Smooth muscle cell (in vitro differentiated cells): ENCODE measurements at regions not wholly inside any gene's neighbourhood (a gene's known extent, or its start where the extent isn't known, plus 50 kb on each side); places are given as distances from the start of the nearest gene placed in this dataset.

Experiments used
- DNase-seq: peaks from one replicate; lab custom pipeline; 2025; ENCODE audit not compliant: unreplicated experiment; lab: John Stamatoyannopoulos, UW
- H2AFZ ChIP-seq: fragments of 200-600 bp; sonication (generic); 2 replicates; pipeline ENCODE4 v1.6.0; 2016; ENCODE audit warnings: antibody characterized with exemption, low read depth, mild to moderate bottlenecking
- H3F3A ChIP-seq: fragments of 200-600 bp; sonication (generic); 2 replicates; pipeline ENCODE4 v1.6.0; 2017; ENCODE audit warnings: antibody characterized with exemption, low read depth
- H3K27ac ChIP-seq: fragments of 200-600 bp; sonication (generic); 2 replicates; pipeline ENCODE4 v1.5.1; 2016; ENCODE audit warnings: low read depth, mild to moderate bottlenecking
- H3K27me3 ChIP-seq: fragments of 200-600 bp; sonication (generic); 2 replicates; pipeline ENCODE4 v1.6.1; 2016; ENCODE audit warnings: low read depth, mild to moderate bottlenecking
- H3K36me3 ChIP-seq: fragments of 200-600 bp; sonication (generic); 2 replicates; pipeline ENCODE4 v1.5.1; 2016; ENCODE audit warnings: low read depth
- H3K4me1 ChIP-seq: fragments of 200-600 bp; sonication (generic); 2 replicates; pipeline ENCODE4 v1.5.1; 2016; ENCODE audit warnings: low read depth
- H3K4me2 ChIP-seq: fragments of 200-600 bp; sonication (generic); 2 replicates; pipeline ENCODE4 v1.6.0; 2016; ENCODE audit warnings: mild to moderate bottlenecking
- H3K4me3 ChIP-seq: fragments of 200-600 bp; sonication (generic); 2 replicates; pipeline ENCODE4 v1.5.1; 2016; ENCODE audit warnings: mild to moderate bottlenecking
- H3K79me2 ChIP-seq: fragments of 200-600 bp; sonication (generic); 2 replicates; pipeline ENCODE4 v1.6.0; 2016; ENCODE audit warnings: low read depth, mild to moderate bottlenecking
- H3K9ac ChIP-seq: fragments of 200-600 bp; sonication (generic); 2 replicates; pipeline ENCODE4 v1.6.0; 2016; ENCODE audit warnings: low read depth
- H3K9me3 ChIP-seq: fragments of 200-600 bp; sonication (generic); replicated peaks from 2 replicates; pipeline ENCODE4 v1.5.1; 2016; ENCODE audit warnings: low read depth
- H4K20me1 ChIP-seq: fragments of 200-600 bp; sonication (generic); 2 replicates; pipeline ENCODE4 v1.6.0; 2016; ENCODE audit warnings: low read depth
- WGBS: methylation state at CpG from one replicate; pipeline ENCODE4 v1.1.7; 2016; ENCODE audit warnings: low lambda C conversion rate; 5-methylcytosine and 5-hydroxymethylcytosine counted together
- TF ChIP-seq, protein P1 (sequence below): fragments of 200-600 bp; sonication (generic); IDR thresholded peaks from 2 replicates; pipeline ENCODE4 v1.5.1; 2017; ENCODE audit warnings: borderline replicate concordance, mild to moderate bottlenecking, antibody characterized with exemption; ENCODE audit not compliant: insufficient read depth, poor library complexity, severe bottlenecking

DNA sequence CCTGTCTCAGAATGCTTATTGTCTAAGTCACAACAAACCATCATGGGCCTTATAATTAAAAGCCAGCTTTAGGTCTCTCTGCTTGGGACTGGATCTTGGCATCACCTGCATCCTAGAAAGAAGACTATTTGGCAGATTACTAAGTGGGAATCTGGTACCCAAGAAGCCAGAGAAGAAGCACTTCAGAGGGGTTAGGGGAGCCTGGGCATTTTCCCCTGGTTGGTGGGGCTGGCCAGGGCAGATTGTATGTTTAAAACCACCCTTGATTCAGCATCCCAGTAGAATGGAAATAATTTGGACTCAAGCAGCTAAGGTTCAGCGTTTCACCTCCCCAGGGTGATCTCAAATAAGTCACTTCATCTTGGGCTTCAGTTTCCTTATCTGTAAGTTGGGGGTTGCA lies 193.7 kb downstream of the MIAT start:
- Histone ChIP-seq H3K9ac (no peak overlapping the region), H3K4me3 (no peak overlapping the region), H3K79me2 (no peaks in the 10 kb centered on the region), H3K36me3 (no peaks in the 10 kb centered on the region), H3F3A (no peaks in the 10 kb centered on the region), H3K4me2 (no peak overlapping the region), H2AFZ (no peak overlapping the region), H3K9me3 (no peaks in the 10 kb centered on the region), H3K27me3 (peaks cover 90% of the 10 kb centered on the region), H3K4me1 (no peaks in the 10 kb centered on the region), H3K27ac (no peak overlapping the region), H4K20me1 (no peaks in the 10 kb centered on the region)
- TF ChIP-seq, protein P1, sequence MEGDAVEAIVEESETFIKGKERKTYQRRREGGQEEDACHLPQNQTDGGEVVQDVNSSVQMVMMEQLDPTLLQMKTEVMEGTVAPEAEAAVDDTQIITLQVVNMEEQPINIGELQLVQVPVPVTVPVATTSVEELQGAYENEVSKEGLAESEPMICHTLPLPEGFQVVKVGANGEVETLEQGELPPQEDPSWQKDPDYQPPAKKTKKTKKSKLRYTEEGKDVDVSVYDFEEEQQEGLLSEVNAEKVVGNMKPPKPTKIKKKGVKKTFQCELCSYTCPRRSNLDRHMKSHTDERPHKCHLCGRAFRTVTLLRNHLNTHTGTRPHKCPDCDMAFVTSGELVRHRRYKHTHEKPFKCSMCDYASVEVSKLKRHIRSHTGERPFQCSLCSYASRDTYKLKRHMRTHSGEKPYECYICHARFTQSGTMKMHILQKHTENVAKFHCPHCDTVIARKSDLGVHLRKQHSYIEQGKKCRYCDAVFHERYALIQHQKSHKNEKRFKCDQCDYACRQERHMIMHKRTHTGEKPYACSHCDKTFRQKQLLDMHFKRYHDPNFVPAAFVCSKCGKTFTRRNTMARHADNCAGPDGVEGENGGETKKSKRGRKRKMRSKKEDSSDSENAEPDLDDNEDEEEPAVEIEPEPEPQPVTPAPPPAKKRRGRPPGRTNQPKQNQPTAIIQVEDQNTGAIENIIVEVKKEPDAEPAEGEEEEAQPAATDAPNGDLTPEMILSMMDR: no peak
- WGBS: 86% methylated on average over 1 of the region's 1 CpG
- no peak for DNase-seq

GRCh38 chr22:26852176-26852575 lies 194.8 kb downstream of the MIAT start:
- Histone ChIP-seq H3K9ac (no peak overlapping the region), H3F3A (no peaks in the 10 kb centered on the region), H4K20me1 (no peaks in the 10 kb centered on the region), H3K9me3 (no peaks in the 10 kb centered on the region), H3K79me2 (no peaks in the 10 kb centered on the region), H3K36me3 (no peaks in the 10 kb centered on the region), H2AFZ (no peak overlapping the region), H3K27me3 (peaks cover 90% of the 10 kb centered on the region), H3K27ac (no peak overlapping the region), H3K4me3 (no peak overlapping the region), H3K4me1 (no peaks in the 10 kb centered on the region), H3K4me2 (no peak overlapping the region)
- 14% methylated on average over 6 of the region's 6 CpGs for WGBS
- DNase-seq: no peak
- TF ChIP-seq, protein P1: no peak

DNA sequence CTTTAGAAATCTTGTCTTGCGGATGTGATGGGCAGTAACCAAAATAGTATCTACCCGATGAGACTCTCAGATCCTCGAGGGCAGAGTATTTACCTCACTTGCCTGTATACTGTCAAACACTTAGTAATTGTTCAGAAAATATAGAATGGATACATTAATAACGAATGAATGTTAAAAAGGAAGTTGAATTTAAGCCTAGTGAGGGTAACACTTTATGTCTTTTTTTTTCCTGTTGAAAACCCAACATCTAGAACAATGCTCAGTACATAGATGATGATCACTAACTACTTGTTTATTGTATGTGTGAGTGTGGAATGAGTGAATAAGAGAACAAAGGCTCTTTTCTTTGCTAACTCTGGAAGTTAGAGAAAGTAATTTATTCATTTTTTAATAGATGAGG lies 195.7 kb downstream of the MIAT start:
- Histone ChIP-seq H3K4me3 (no peak overlapping the region), H3K4me2 (no peak overlapping the region), H2AFZ (no peak overlapping the region), H3K27ac (no peak overlapping the region), H3K27me3 (peaks cover 89% of the 10 kb centered on the region), H3K36me3 (no peaks in the 10 kb centered on the region), H3K79me2 (no peaks in the 10 kb centered on the region), H3F3A (no peaks in the 10 kb centered on the region), H3K4me1 (no peaks in the 10 kb centered on the region), H3K9ac (no peak overlapping the region), H4K20me1 (no peaks in the 10 kb centered on the region), H3K9me3 (no peaks in the 10 kb centered on the region)
- TF ChIP-seq, protein P1: no peak
- 86% methylated on average over 4 of the region's 4 CpGs for WGBS
- DNase-seq: no peak

DNA sequence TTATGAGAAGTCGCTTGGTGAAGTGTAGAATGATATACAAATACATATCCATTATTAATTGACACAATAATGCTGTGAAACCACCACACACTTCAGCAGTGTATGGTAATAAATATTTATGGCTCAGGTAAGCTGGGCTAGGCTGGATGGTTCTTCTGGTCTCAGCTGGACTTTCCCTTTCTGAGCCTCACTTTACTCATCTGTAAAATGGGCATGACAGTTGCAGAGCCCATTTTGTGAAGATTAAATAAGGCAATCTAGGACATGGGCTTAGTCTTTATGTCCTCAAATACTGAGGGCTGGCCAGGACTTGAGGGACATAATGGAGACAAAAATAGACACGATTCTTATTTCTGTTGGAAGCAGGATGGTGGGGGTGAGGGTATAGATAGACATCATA lies 196.1 kb downstream of the MIAT start:
- WGBS: 96% methylated on average over 2 of the region's 2 CpGs

More for the DNA sequence above, 196.1 kb downstream of the MIAT start:
- no peak for DNase-seq
- Histone ChIP-seq H3K4me3 (no peak overlapping the region), H3K36me3 (no peaks in the 10 kb centered on the region), H4K20me1 (no peaks in the 10 kb centered on the region), H3K9ac (no peak overlapping the region), H3K4me1 (no peaks in the 10 kb centered on the region), H3K27me3 (peaks cover 90% of the 10 kb centered on the region), H3K4me2 (no peak overlapping the region), H3F3A (no peaks in the 10 kb centered on the region), H3K9me3 (no peaks in the 10 kb centered on the region), H3K79me2 (no peaks in the 10 kb centered on the region), H3K27ac (no peak overlapping the region), H2AFZ (no peak overlapping the region)
- TF ChIP-seq, protein P1: no peak
